Skin of body (tissue), 1 donor: ENCODE measurements at regions not wholly inside any gene's neighbourhood (a gene's known extent, or its start where the extent isn't known, plus 50 kb on each side); places are given as distances from the start of the nearest gene placed in this dataset.

ENCODE experiments used
- DNase-seq: peaks from one replicate; lab custom pipeline; 2025; lab: John Stamatoyannopoulos, UW

DNA sequence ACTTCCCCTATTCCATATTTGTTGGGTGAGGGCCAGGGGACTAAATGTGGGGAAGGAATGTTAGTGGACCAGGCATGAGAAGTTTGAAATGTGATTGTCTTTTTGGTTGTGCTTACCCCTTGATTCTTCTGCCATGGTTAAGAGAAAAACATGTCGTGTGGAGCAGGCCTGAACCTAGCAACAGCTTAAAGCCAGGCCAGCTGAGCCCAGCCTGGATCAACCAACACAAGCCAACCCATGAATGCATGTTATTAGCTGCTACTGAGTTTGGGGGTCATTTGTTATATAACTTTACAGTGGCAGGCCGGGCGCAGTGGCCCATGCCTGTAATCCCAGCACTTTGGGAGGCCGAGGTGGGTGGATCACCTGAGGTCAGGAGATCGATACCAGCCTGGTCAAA lies 52.4 kb upstream of the TRIO start:
- no peak for DNase-seq

DNA sequence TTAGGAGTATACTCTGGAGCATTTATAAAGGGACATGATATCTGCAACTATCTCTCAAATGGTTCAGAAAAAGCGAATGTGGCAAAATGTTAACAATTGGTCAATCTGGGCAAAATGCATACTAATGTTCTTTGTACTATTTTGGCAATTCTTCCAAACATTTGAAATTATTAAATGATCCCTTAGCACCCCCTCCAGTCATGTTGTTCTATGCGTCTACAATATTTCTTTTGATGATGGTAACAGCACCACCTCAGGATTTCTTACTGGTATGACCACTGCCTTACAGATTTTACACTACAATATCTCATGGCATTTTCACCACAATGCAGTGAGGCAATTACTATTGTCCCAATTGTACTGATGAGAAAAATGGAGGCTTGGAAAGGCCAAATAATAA lies 52.9 kb upstream of the TRIO start:
- DNase-seq = no peak

DNA sequence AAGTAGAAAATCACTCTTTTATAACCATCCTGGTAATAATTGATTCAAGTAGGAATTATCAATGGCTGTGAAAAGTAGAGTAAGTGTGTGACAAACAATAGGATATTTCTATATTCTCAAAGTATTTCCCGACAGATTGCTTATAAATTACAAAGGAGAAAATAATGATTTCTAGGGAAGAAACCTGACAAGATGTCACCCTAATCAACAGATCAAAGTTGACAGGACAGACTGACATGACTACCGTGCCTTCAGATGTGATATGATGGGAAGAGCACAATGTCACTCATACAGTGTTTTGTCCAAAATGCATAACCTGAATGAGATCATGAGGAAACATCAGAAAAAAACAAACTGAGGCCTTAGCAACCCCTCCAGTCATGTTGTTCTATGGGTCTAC lies 53.9 kb upstream of the TRIO start:
- DNase-seq = no peak

DNA sequence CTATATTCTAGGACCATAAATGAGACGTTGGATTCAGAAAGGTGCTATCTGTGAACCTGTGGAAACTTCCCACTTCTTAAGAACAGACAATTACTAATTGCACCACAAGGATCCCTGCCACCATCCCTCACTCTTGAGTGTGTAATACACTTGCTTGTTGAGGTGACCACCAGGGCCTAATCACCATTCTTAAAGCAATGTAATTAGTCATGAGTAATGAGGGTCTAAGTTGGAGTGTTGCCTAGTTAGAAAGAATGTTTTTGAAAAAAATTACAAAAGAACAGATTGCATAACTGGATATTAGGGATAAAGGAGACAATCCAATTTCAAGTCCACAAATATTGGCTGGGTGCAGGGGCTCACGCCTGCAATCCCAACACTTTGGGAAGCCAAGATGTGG lies 56.9 kb upstream of the TRIO start:
- DNase-seq = no peak

DNA sequence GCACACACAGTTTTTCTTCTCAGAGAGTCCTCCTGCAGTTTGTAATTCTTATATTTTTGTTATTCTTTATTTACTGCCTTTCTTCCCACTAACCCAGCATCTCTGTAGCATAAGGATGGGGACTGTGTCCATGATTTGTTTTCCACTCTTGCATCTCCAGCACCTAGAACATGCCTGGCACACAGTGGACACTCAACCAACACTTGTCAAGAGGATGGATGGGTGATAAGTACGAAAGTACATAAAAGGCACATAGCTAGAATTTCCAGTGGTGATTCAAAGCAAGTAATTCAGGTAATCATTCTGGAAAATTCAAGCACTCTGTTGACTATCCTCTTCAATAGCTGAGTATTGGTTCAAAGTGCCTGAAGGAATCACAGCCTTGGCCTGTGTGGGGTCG lies 60.2 kb upstream of the TRIO start:
- no peak for DNase-seq

DNA sequence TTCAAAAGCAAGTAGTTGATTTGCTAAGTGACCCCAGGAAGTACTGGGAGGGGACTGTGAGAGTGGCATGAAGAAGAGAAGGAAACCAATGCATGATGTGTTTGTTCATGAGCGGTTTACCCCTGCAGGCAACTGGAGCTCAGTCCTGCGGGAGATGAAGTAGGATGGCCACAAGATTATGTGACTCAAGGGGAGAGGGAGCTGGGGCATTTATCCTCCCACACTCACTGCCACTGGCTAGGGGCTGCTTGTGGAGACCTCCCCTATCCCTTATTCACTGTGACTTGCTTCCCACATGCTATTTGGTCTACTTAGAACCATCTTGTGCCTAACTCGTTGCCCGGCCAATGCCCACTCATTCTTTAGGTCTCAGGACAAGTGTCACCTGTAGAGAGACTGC lies 60.6 kb upstream of the TRIO start:
- no peak for DNase-seq

DNA sequence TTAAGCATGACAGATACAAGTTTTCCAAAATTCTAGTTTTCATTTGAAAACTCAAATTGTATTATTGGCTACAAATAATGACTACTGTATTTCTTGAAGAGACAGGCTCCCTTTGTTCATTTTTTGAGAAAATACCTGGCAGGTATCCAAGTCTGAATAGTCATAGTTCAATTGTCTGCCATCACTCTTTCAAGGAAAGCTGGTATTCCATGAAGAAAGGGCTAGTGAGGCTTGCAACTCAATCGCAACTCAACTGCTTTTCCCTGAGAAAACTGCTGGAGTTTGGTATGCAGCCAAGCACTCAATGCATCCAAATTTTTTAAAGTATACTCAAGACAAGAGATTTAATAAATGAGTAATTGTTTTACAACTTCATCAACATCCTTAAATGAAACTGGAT lies 61.4 kb upstream of the TRIO start:
- no peak for DNase-seq

DNA sequence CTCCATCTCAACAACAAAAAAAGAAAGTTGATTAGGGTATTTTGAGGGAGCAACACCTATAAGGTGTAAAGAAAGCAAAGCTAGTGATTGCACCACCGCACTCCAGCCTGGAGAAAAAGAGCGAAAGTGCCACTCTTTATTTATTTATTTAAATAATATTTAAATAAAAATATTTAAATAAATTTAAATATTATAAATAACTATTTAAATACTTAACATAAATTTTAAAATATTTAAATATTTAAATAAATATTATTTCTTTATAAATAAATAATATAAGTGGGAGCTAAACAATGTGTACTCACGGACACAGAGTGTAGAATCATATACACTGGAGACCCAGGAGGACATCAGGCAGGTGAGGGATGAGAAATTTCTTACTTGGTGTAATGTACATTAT lies 64.4 kb upstream of the TRIO start:
- DNase-seq = no peak

DNA sequence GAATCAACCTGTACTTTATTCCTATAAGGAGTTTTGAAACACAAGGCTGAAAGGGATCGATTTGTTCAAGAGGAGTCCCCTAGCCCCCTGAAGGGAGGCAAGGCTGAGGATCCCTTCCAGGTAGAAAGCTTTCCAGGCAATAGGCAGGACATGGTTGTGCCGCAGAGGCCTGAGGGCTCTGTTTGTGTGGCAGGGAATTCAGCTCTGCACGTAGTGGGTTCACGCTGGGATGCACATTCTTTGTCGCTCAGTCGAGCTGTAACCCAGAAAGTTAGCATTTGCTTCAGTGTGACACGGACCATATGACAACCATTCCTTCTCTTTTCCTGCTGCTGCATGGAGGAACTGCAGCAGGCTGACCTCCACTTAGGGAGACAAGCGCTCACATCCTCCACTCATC lies 65.6 kb upstream of the TRIO start:
- no peak for DNase-seq

DNA sequence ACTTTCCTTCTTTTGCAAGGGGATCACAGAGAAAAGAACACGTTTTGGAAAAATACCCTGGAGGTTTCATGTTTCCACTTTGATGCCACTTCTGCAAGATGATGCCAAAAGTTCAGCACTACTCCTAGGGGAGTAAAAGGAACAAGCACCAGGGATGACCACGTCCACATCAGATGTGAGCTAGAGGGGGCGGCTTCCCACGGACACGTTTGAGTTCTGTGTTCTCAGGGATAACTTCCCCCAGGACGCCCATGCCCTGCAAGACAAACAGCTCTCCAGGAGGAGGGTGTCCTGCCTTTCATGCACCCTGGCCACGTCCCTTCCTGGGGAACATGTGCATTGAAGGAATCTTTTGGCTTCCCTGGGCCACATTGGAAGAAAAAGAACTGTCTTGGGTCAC lies 66.6 kb upstream of the TRIO start:
- no peak for DNase-seq

DNA sequence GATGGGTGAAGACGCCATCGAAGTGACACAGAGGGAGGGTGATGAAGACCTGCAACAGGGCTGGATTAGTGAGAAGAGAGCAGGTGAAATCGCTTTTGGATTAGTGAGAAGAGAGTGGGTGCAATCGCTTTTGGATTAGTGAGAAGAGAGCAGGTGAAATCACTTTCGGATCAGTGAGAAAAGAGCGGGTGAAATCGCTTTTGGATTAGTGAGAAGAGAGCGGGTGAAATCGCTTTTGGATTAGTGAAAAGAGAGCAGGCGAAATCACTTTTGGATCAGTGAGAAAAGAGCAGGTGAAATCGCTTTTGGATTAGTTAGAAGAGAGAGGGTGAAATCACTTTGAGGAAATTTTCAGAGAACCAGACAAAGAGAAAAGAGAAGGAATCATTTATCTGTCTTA lies 67.2 kb upstream of the TRIO start:
- DNase-seq = no peak

DNA sequence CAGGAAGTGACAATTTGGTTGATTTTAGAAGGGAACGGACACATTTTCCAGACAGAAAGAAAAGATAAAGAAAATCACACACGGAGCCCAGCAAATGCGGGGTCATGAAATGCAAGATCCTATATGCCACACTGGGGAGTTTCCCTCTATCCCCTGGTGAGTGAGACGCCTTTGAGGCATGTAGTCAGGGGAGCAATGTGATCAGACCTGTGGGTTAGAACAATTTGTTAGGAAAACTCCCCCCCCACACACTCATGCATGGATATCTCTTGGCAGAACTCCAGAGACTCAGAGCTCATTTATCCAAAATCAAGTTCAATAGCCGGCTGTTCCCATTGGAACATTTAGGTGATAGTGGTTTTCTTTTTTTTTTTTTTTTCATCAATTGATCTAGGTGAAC lies 71.7 kb upstream of the TRIO start:
- no peak for DNase-seq

DNA sequence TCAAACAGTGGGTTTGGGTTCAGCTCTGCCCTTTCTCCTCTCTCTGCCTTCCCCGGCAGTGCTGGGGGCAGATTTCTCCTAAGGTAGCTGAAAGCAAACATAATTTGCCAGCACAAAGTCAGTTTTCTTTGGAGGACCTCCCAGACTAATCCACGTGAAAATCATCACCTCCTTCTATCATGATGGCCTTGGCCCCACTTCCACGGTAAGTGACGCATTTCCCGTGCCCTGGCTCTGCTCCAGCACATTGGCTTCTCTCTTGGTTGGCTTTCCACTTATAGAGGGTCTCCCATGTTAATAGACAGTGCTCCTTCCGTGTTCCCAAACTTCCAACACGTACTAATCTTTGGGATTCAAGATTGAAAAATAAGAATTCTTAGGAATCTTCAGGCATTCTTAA lies 74.1 kb upstream of the TRIO start:
- no peak for DNase-seq

DNA sequence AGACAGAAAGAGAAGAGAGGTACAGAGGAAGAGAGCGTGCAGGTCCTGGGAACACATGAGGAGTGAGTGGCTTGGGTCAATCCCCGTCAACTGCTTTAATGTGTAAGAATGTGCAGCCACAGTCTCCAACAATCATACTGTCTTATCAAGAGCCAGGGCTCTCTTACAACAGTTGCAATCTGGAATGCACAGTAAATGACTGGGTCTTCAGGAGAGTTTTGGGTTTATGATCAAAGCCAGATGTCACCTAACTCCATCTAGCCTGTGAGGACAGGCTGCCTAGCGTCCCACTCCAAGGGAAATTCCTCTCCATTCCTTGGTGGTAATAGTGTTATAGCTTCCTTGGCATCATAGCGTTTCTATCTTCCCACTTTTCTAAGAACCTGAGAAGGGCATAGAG lies 75.0 kb upstream of the TRIO start:
- DNase-seq = no peak

DNA sequence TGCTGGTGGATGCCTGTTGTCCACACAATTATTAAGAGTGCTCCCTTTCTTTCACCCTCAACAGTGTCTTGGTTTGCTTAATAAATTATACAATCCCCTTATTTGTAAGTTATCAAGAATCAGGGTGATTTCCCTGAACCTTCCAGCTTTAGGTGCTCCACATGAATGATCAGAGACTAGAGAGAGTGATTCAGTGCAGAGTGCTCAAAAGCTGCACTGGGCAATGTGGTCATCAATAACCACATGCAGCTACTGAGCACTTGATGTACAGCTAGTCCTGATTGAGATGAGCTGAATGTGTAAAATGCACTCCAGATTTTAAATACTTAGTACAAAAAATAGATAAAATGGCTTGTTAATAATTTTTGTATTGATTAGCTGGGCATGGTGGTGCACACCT lies 76.8 kb upstream of the TRIO start:
- DNase-seq = no peak

DNA sequence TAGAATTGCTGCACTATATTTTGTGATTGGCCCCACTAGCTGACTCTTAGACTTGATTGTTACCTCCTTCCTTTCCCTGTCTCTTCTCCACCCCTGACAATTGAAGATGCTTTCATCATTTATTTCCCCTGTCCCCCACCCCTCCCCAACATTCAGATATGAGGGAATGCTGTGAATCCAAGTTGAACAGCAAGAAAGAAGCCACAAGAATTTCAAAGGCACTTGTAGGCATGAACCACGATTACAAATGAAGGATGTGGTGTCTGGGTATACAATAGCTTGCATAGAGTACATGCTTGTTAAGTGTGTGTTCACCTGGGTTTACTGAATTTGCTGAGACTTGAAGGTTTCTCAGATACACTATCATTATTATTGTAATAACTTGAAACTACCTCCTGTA lies 78.3 kb upstream of the TRIO start:
- DNase-seq = no peak

DNA sequence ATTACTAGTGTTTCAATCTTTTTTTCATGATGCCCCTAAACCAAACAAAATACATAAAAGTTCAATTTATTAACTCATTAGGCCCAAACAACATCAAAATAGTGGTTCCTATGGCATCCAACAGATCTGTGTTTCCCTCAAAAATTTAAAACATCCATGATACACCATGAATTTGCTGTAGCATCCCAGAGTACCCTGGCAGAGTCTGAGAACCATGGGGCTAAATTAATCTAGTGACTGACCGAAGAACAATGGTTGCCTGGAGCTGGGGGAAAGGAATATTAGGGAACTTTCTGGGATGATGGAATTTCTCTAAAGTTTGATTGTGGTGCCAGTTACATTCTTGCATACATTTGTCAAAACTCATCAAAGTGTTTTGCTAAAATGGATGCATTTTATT lies 79.5 kb upstream of the TRIO start:
- no peak for DNase-seq

DNA sequence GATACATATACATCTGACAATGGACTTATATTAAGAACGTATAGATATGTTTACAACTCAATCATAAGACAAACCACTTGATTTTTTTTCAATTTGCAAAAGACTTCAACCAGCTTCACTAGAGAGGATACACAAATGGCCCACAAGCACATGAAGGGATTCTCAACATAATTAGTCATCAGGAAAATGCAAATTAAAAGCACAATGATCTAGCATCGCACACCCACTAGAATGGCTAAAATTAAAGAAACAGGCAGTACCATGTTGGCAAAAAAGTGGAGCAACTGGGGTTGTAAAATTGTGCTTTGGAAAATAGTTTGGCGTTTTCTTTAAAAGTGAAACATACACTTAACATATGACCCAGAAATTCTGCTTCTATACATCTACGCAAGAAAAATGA lies 80.0 kb upstream of the TRIO start:
- DNase-seq = no peak

DNA sequence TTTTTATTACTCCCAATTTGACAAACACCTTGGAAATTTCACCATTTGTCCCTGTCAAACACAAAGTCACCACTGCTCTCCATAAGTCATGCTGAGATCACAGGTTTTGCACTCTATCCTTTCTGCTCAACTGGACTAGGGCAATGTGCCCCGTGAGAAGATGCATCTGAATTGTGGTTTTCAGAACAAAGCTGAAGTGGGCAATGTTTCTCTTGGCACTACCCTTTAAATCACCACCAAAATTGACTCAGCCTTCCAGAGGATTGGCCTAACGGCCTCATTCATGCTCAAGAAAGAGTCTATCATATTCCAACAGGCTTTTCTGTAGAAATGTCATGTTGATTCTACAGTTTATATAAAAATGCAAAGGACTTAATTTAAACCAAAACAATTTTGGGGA lies 81.0 kb upstream of the TRIO start:
- DNase-seq = no peak

DNA sequence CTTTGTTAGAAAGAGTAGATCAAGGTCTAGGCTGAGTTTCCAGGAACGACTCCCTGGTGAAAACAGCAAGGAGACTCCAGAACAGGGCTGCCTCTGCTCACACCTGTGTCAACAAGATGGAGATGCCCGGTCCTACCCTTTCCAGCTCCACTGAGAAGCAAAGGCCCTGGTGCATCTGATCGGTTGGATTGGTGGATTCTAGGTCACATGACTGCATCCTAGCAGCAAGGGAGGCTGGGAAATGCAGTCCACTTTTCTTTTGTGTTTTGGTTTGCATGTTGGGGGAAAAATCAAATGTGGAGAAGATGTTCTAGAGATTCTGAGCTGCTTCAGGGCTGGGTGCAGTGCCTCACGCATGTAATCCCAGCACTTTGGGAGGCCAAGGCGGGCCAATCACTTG lies 82.0 kb upstream of the TRIO start:
- no peak for DNase-seq

DNA sequence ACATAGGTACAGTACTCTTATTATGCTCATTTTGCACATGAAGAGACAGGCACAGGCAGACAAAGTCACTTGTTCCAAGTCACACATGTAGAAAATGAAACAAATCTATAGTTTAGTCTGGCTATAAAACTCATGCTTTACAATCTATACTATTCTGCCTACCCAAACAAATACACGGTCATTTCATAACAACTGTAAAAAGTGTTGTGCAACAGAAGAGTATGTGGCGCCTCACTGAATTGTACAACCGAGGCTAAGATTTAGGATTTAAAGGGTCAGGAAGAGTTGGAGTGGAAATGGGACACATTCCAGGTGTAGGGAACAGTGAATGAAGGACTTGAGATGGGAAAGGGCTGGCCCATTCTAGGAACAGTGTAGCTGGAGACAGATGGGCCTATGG lies 82.9 kb upstream of the TRIO start:
- DNase-seq = no peak

DNA sequence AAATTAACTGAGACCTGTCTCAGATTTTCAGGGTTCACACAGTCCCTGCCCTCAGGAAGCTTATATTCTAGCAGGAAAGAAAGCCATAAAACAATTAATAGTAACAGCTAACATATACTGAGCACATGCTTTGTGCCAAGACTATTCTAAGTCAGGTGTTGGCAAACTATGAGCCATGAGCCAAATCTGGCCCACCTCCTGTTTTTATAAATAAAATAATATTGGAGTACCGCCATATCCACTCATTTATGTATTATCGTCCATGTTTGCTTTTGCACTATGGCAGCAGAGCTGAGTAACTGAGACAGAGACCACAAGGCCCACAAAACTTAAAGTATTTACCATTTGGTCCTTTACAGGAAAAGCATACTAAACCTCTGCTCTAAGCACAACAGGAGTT lies 83.3 kb upstream of the TRIO start:
- DNase-seq = no peak

DNA sequence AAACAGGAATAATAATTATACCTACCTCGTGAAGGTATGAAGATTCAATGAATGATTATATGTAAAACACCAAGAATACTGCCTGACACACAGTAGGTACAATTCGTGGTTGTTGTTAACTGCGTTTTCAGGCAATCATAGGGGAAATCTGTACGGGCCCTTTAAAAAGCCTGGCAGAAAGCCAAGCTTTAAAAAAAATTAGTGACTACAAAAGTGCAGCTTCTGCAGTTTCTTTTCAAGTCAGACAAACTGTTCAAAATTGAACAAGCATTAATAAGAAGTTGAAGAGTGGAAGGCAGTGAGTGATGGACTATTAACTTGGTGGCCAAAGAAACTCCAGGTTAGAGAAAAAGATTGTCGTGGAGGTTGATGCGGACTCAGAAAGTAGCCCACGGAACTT lies 85.9 kb upstream of the TRIO start:
- no peak for DNase-seq

DNA sequence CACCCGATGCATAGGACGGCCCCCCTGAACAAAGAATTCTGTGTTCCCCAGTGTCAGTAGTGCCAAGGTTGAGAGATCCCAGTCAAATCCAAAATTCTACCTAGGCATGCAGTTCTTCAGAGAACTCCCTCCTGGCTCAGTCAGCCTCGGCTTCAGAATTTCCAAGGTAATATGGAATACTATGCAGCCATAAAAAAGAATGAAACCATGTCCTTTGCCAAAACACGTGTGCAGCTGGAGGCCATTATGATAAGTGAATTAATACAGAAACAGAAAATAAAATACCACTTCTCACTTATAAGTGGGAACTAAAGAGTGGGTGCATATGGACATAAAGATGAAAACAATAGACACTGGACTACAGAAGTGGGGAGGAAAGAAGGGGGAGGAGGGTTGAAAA lies 87.1 kb upstream of the TRIO start:
- no peak for DNase-seq
